HG02798 (cell line): ENCODE measurements at regions not wholly inside any gene's neighbourhood (a gene's known extent, or its start where the extent isn't known, plus 50 kb on each side); places are given as distances from the start of the nearest gene placed in this dataset.
"Not testable (repeated sequence)": the region's sequence is repeated elsewhere in the genome, so short reads cannot be mapped to it uniquely, and the experiment has no call there.

ENCODE experiments used
- ATAC-seq: cut with Tn5 transposase; IDR thresholded peaks from one replicate; pipeline ENCODE4 v1.9.1; 2021; ENCODE audit warnings: mild to moderate bottlenecking; ENCODE audit not compliant: unreplicated experiment, poor library complexity

- no peak for ATAC-seq
These were observed 121.6 kb upstream of the FAT1 start for GRCh38 chr4:186845137-186845842.

- no peak for ATAC-seq
These were observed 122.8 kb upstream of the FAT1 start for GRCh38 chr4:186846426-186846825.

GRCh38 chr4:186847429-186848131 is 123.9 kb upstream of the FAT1 start:
- ATAC-seq, result not testable (repeated sequence)

GRCh38 chr4:186848437-186848836 is 124.8 kb upstream of the FAT1 start:
- no peak for ATAC-seq

DNA sequence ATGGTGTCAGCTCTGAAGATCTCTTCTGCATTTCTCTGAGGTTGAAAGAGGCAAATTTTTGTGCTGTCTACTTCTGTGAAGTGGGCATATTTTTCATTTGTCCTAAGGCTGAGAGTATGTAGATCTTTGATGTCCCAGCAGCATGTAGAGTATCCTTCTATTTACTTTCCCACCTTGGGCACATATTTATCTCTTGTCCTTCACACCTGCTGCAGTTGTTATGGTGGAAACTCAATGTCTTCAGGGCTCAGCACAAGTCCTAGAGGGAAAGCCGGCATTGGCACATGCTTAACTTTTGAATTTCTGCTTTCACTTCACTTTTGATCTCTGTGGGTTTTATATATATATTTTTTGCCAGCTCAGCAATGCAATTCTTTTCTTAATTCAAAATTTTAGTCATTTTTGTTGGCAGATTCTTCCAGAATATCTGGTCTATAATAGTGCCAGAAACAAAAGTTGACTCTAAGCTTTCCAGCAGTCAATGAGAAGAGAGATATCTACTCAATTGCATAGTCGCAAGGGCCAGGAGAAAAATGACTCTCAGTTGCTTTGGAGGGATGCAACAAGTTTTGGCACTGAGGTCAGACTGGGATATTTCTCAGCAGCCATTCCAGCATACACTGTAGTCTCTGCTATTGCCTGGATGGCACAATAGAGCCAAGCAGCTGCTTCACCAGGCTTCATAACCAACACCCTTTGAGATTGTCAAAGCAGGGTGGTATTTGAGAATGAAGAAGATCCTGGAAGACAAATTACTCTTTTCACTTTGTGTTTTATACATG is 127.8 kb upstream of the FAT1 start:
- ATAC-seq, result no peak

DNA sequence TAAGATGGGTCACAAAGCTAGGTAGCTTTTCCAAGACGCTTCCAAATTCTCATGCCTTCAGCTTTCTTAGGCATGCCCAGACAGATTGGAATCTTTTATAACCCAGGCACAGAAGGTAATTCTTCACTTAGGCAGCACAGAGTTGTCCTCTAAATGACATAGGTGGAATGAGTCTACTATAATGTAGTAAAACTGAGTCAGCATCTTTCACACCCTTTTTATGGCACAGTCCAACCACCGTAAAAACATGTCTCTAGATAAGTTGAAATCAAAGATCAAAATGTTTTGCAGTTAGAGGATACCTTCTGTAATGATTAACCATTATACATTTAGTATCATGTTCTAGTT is 128.4 kb upstream of the FAT1 start:
- no peak for ATAC-seq

DNA sequence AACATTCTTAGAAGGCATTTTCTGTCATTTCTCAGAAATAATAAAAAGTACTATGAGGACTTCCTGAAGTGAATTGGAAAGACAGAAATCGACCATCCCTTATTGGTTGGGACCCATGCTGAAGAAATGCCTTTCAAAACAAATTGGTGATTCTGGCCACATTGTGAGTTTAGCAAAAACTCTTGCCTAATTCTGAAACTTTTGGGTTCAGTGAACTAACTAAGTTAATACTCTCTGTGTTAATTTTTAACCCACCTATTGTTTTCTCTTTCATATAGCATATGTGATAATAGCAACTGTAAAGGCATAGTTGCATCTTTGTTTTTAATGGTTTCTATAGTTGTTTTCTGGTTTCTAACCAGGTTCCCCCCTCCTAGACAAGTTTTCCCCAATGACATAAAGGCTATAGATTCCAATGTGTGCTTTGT is 129.3 kb upstream of the FAT1 start:
- ATAC-seq, result peak; percentile 71

DNA sequence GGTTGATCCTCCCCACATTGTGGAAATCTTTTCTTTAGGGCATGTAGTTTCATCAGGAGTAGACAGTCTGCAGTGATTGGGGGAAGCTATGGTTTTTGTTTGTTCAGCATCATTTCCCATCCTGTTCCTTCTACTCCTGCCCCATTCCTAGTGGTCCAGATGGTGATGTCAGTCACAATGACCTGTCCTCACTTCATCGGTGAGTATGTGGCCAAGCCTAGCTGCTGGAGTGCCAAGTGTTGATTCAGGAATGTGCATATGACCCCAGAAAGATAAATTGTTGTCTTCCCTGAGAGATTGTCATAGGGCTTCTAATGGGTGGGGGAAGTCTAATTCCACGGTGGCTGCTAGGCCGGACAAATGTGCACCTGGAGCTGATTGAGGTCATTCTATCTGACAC is 130.6 kb upstream of the FAT1 start:
- no peak for ATAC-seq

GRCh38 chr4:186855111-186855510 is 131.5 kb upstream of the FAT1 start:
- ATAC-seq, result no peak

DNA sequence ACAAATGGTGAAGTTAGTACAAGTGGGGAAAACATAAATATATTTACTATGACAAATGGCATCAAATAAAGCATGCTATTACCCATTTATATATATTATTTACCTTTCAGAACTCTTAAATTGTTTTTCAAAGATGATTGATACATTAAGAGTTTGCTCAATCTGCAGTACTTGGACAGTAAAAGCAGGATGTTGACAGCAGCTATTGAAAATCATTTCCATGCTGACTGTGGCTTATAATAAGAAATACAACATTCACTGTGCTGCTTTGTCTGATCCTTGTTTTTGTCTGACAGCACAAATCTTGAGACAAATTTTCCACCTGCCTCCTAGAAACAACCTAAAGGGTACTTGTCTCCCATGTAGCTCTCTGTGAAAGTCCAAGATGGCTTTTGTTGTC is 134.1 kb upstream of the FAT1 start:
- ATAC-seq, result no peak

DNA sequence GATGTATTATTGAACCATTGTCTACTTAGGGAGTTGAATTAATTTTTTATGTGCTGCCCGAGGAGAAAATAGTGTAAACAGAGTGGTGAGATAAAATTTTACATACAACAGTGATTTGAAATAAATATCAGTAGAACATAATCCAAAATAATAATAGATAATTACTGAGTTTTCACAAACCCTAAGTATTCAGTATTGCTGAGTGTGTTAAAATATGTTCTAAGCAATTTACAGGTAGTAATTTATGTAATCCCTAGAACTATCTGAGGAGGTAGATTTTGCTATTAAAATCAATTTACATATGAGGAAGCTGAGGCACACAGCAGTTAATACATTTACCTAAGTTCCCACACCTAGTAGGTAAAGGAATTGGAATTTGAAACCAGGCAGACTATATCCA is 134.7 kb upstream of the FAT1 start:
- no peak for ATAC-seq

DNA sequence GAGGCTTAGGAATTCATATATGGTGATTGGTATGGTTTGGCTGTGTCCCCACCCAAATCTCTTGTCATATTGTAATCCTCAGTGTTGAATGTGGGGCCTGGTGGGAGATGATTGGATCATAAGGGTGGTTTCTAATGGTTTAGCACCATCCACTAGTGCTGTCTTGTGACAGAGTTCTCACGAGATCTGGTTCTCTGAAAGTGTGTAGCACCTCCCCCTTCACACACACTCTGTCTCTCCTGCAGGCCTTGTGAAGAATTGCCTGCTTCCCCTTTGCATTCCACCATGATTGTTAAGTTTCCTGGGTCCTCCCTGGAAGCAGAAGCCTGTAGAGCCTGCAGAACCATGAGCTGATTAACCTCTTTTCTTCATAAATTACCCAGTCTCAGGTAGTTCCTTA is 135.8 kb upstream of the FAT1 start:
- no peak for ATAC-seq

DNA sequence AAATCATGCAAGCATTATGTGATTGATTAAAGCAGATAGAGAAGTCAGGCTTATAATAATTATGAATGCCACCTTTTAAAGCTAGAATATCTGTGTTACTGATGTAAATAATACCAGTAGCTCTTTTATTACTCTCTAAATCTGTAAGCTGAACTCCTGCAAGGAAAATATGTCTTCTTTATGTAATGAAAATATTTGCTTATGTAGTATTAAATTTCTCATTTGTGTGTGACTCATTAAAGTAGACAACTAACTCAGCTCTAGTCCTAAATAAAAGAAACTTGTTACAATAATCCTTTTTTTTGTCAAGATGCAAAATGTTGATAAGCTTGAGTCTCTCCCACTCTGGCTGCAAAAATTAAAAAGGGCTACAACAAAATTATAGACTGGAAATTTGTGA is 137.7 kb upstream of the FAT1 start:
- no peak for ATAC-seq

DNA sequence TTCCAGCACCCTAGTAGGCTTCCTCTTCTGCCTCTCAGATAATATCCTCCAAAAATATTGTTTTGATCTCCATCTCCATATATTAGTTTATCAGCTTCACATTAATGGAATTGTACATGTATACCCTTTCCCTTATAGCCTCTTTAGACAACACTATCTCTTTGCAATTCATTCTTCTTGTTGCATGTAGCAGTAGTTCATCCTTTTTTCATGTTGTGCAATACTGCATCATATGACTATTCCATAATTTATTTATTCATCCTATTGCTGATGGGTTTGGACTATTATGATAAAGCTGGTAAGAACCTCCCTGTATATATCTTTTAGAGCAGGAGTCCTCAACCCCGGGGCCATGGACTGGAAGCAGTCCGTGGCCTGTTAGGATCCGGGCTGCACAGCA is 148.2 kb upstream of the FAT1 start:
- no peak for ATAC-seq

DNA sequence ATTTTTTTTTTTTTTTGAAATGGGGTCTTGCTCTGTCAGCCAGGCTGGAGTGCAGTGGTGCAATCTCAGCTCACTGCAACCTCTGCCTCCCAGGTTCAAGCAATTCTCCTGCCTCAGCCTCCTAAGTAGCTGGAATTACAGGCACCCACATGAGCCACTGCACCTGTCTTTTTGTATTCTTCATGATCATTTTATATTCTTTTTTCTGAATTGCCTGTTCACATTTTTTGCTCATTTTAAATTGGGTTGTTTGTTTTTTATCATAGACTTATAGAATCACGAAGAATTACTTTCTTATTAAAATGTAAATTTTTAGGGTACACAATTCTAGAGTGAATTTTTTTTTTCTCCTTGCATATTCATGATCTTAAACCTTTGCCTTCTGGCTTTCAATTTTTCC is 149.4 kb upstream of the FAT1 start:
- ATAC-seq, result not testable (repeated sequence)

GRCh38 chr4:186875476-186875875 is 151.8 kb upstream of the FAT1 start:
- ATAC-seq, result no peak

GRCh38 chr4:186876961-186877626 is 153.4 kb upstream of the FAT1 start:
- ATAC-seq, result no peak

GRCh38 chr4:186878203-186878776 is 154.6 kb upstream of the FAT1 start:
- no peak for ATAC-seq

DNA sequence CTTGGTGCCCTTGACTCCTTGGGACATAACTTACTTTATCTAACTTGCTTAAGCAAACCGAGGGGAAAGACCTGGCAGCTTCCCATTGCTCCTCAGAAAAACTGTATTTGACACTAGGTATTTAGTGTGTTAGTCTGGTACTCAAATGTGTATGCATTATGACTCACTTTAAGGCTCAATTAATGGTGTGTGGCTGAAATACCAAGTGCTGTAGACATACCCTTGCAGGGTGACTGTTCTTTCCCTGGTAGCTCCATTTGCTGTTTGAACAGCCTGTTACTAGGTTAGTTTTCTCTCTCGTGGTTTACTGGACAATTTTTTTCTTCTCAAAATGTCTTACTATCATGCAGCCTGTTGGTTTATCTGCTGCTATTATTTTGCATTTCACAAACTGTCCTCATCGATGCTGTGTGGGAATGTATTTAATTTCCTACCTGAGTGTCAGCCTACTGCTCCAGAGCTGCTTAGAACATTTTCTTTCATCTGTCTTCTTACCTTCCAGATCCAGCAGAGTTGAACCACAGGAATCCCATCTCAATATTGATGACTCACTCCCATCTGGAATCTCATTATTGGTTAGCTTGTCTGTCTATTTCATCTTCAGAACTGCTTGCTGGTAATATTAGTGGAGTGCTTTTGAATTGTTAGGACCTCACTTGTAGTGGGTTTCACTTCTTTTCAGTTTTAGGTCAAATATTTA is 158.0 kb upstream of the FAT1 start:
- no peak for ATAC-seq

DNA sequence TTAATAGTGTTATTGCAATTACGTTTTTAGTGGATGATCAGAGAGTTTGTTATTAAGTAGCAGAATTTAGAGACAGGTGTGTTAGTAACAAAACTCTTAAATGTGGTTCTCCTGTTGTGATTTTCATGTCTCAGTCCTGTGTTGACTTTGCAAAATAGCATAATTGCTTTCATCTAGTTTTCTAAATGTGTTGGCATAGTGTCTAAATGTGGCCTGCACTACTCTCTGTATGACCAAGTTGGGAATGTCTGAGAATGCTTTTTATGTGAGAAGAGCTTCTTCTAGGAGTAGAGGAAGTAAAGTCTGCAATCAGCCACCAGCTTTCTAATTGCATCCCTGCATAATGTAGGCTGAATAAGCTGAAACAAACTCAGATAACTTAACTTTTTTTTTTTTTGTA is 158.6 kb upstream of the FAT1 start:
- peak; percentile 29 for ATAC-seq
